Midbrain (tissue), 1 donor: ENCODE measurements at regions not wholly inside any gene's neighbourhood (a gene's known extent, or its start where the extent isn't known, plus 50 kb on each side); places are given as distances from the start of the nearest gene placed in this dataset.
"Not testable (repeated sequence)": the region's sequence is repeated elsewhere in the genome, so short reads cannot be mapped to it uniquely, and the experiment has no call there.

Source experiments
- DNase-seq: peaks from one replicate; lab custom pipeline; 2025; lab: John Stamatoyannopoulos, UW

DNA sequence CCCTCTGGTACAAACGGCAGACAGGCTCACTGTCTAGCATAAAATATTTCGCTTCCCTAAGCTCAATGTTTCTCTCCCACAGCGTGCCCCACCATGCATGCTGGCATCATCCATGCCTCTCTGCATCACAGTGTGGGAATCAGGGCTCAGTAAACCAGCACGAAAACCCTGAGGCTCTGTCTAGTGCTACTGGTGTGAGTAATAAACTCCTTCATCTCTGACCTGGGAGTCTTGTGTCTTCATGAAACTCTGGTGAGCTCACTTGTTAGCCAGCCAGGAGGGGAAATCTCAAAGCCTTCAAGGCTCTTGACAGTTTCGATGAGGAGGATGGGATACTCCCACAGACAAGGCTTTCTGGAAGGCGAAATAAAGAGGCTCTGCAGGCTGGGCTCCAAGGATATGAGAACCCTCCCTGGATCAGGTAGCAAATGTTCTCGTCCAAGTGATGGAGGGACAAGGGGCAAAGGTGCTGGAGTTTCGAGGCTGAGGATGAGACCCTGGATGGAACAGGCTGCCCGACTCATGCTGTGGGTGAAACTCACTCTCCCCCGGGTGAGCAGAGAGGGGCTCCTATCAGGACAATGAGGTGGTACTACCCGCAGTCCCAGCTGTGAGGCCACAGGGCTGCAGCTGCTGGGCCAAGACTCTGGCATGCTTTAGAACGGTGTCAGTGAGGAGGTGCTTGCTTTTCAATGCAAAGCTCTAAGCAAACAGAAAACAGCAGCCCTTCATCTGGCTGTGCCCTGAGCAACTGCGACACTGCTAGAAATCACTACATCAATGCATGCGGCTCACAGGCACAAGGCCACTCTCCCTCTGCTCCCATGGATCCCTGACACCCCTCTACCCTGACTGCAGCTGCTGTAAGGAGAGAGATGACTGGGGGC, 69.3 kb downstream of the SHANK2 start:
- no peak for DNase-seq

GRCh38 chr11:71181566-71181965, 70.8 kb downstream of the SHANK2 start:
- no peak for DNase-seq

- DNase-seq, result no peak
Observed at GRCh38 chr11:71180694-71181470, 71.5 kb downstream of the SHANK2 start.

- no peak for DNase-seq
Observed at GRCh38 chr11:71179877-71180605, 72.3 kb downstream of the SHANK2 start.

GRCh38 chr11:71178076-71178475, 74.3 kb downstream of the SHANK2 start:
- no peak for DNase-seq

DNA sequence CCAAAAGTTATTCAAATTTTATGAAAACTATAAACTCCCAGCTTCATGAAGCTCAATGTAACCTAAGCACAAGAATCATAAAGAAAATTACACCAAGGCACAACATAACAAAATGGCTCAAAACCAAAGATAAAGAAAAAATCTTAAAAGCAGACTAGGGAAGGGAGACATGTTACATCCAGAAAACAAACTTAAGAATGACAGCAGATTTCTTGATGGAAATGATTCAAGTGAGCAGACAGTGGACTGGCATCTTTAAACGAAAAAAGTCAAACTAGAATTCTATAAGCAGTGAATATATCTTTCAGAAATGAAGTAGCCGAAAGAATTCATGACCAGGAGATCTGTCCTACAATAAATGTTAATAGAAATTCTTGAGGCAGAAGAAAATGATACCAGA, 75.6 kb downstream of the SHANK2 start:
- DNase-seq, result no peak

DNA sequence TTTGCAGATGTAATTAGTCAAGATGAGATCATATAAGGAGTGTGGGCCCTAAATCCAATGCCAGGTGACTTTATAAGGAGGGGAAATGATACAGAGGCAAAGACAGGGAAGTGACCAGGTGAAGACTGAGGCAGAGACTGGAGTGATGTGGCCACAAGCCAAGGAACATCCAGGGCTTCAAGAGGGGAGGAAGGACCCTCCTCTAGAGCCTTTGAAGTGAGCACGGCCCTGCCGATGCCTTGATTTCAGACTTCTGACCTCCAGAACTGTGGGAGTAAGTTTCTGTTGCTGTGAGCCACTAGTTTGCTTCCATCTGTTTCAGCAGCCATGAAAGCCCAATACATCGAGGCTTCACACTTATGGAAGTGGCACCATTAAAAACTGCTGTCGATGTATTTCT, 78.7 kb downstream of the SHANK2 start:
- no peak for DNase-seq

DNA sequence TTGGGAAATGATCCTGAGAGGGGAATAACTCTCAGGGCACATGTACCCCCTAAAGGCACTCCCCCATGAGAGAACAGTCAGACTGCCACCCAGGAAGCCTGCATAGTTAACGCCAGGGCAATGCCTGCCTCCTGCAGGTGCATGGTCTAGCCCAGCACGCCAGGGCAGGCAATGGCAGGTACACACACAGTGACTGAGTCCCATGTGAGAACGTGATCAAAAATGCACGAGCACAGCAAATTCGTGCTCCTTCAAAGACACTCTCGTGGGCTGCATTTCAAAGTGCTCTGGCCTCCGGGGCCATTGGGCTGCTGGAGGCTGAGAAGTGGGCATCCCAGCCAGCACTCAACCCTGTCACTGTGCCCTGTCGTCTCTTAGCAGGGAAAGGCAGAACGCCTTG, 79.7 kb downstream of the SHANK2 start:
- no peak for DNase-seq

- DNase-seq, result no peak
Observed at GRCh38 chr11:71171576-71171975, 80.8 kb downstream of the SHANK2 start.

- no peak for DNase-seq
Observed at GRCh38 chr11:71170624-71171423, 81.6 kb downstream of the SHANK2 start.

GRCh38 chr11:71169313-71169712, 83.1 kb downstream of the SHANK2 start:
- no peak for DNase-seq

DNA sequence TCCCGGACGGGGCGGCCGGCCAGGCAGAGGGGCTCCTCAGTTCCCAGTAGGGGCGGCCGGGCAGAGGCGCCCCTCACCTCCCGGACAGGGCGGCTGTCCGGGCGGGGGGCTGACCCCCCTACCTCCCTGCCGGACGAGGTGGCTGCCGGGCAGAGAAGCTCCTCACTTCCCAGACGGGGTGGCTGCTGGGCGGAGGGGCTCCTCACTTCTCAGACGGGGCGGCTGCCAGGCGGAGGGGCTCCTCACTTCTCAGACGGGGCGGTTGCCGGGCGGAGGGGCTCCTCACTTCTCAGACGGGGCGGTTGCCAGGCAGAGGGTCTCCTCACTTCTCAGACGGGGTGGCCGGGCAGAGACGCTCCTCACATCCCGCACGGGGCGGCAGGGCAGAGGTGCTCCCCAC, 84.6 kb downstream of the SHANK2 start:
- DNase-seq, result not testable (repeated sequence)

DNA sequence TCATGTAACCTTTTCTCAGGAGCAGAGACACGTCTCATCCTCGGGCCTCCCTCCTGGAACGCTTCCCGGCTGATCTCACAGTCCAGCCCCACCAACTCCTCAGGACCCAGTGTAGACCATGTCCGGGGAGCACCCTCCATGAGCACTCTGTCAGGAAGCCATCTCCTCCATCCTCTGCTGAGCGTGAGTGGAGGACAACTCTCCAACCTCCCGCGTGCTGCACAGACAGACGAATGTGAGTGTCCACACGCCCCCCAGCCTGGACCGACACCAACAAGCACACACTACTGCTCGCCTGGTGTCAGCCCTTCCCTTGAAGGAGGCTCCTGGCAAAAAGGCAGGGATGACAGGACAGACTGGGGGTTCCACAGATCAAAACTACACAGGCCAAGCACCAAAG, 86.6 kb downstream of the SHANK2 start:
- DNase-seq, result no peak

GRCh38 chr11:71164621-71165020, 87.8 kb downstream of the SHANK2 start:
- no peak for DNase-seq

- DNase-seq, result no peak
Observed at GRCh38 chr11:71164186-71164585, 88.2 kb downstream of the SHANK2 start.

- no peak for DNase-seq
Observed at GRCh38 chr11:71163371-71163770, 89.0 kb downstream of the SHANK2 start.

GRCh38 chr11:71158936-71159335, 93.4 kb downstream of the SHANK2 start:
- DNase-seq, result no peak

GRCh38 chr11:71157676-71158075, 94.7 kb downstream of the SHANK2 start:
- not testable (repeated sequence) for DNase-seq

GRCh38 chr11:71156301-71156700, 96.1 kb downstream of the SHANK2 start:
- no peak for DNase-seq

- DNase-seq, result no peak
Observed at GRCh38 chr11:71155846-71156245, 96.5 kb downstream of the SHANK2 start.

- no peak for DNase-seq
Observed at GRCh38 chr11:71154261-71154805, 98.0 kb downstream of the SHANK2 start.
